OCI-LY3 (cell line): ENCODE measurements at regions not wholly inside any gene's neighbourhood (a gene's known extent, or its start where the extent isn't known, plus 50 kb on each side); places are given as distances from the start of the nearest gene placed in this dataset.

ENCODE experiments used
- H2AFZ ChIP-seq: fragments of 200-600, 300-600 bp; shearing (Covaris generic); 2 replicates; pipeline ENCODE4 v1.6.0; 2014; ENCODE audit warnings: antibody characterized with exemption, low read depth, low read length
- H3K27ac ChIP-seq: fragments of 200-600, 300-600 bp; sonication (generic); 2 replicates; pipeline ENCODE4 v1.5.1; 2014; ENCODE audit warnings: mild to moderate bottlenecking, low read length, moderate library complexity, mixed read lengths
- H3K27me3 ChIP-seq: fragments of 200-600, 300-600 bp; sonication (generic); 2 replicates; pipeline ENCODE4 v1.6.1; 2014; ENCODE audit warnings: low read depth, low read length, mixed read lengths
- H3K36me3 ChIP-seq: fragments of 200-600, 300-600 bp; sonication (generic); replicated peaks from 2 replicates; pipeline ENCODE3; 2014; ENCODE audit warnings: low read depth, low read length, mixed read lengths
- H3K4me1 ChIP-seq: fragments of 300-600, 200-600 bp; sonication (generic); 2 replicates; pipeline ENCODE4 v1.6.1; 2014; ENCODE audit warnings: low read length, mixed read lengths
- H3K4me2 ChIP-seq: fragments of 200-600, 300-600 bp; sonication (generic); 2 replicates; pipeline ENCODE4 v1.6.1; 2014; ENCODE audit warnings: low read length, mixed read lengths
- H3K4me3 ChIP-seq: fragments of 300-600, 200-600 bp; sonication (generic); 2 replicates; pipeline ENCODE4 v1.5.1; 2014; ENCODE audit warnings: antibody characterized with exemption, mild to moderate bottlenecking, low read length, moderate library complexity
- H3K79me2 ChIP-seq: fragments of 300-600, 200-600 bp; shearing (Covaris generic); 2 replicates; pipeline ENCODE4 v1.6.1; 2014; ENCODE audit warnings: mild to moderate bottlenecking, low read length, mixed read lengths
- H3K9ac ChIP-seq: fragments of 300-600, 200-600 bp; shearing (Covaris generic); 2 replicates; pipeline ENCODE4 v1.6.0; 2014; ENCODE audit warnings: mild to moderate bottlenecking, low read length, moderate library complexity
- H3K9me3 ChIP-seq: fragments of 200-600, 300-600 bp; shearing (Covaris generic); 2 replicates; pipeline ENCODE4 v1.6.1; 2014; ENCODE audit warnings: low read length, mixed read lengths; ENCODE audit not compliant: insufficient read depth
- H4K20me1 ChIP-seq: fragments of 200-600, 300-600 bp; sonication (generic); 2 replicates; pipeline ENCODE4 v1.6.1; 2016; ENCODE audit warnings: low read length, mixed read lengths; ENCODE audit not compliant: insufficient read depth
- EZH2phosphoT487 ChIP-seq: fragments of 200-600 bp; shearing (Covaris generic); IDR thresholded peaks from 2 replicates; pipeline ENCODE4 v1.6.1; 2018; ENCODE audit warnings: antibody characterized with exemption, mixed run types, low read depth
- TF ChIP-seq, protein P1 (sequence below): fragments of 200-600, 300-600 bp; sonication (generic); IDR thresholded peaks from 2 replicates; pipeline ENCODE4 v1.5.1; 2014; ENCODE audit warnings: antibody characterized with exemption, low read length, low read depth

DNA sequence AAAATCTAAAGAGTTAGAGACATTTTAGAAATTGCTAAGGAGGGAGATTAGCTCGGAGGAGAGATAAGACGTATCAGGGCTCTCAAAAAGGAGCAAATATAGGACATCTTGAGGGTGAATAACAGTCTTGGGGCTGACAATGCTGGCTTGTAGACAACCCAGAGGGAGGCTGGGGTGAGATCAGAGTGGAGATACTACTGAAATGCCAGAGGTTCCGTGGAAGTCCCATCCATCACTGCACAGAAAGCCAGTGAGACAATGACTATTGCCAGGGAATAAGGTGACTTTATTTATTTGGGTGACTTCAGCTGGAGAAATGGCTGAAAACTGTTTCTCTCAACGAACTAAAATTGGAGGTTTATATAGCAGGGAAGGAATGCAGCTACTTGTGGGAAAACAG is 838.1 kb upstream of the AGA start:
- no peaks in the 10 kb centered on the region for H3K4me1 ChIP-seq
- H4K20me1 ChIP-seq = no peaks in the 10 kb centered on the region
- H3K36me3 ChIP-seq = no peaks in the 10 kb centered on the region
- TF ChIP-seq, protein P1, sequence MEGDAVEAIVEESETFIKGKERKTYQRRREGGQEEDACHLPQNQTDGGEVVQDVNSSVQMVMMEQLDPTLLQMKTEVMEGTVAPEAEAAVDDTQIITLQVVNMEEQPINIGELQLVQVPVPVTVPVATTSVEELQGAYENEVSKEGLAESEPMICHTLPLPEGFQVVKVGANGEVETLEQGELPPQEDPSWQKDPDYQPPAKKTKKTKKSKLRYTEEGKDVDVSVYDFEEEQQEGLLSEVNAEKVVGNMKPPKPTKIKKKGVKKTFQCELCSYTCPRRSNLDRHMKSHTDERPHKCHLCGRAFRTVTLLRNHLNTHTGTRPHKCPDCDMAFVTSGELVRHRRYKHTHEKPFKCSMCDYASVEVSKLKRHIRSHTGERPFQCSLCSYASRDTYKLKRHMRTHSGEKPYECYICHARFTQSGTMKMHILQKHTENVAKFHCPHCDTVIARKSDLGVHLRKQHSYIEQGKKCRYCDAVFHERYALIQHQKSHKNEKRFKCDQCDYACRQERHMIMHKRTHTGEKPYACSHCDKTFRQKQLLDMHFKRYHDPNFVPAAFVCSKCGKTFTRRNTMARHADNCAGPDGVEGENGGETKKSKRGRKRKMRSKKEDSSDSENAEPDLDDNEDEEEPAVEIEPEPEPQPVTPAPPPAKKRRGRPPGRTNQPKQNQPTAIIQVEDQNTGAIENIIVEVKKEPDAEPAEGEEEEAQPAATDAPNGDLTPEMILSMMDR = no peak
- no peak for TF ChIP-seq EZH2phosphoT487
- peak overlapping the region; percentile 44; the same call in 1 of the 2 replicates for H2AFZ ChIP-seq
- no peaks in the 10 kb centered on the region for H3K27me3 ChIP-seq
- H3K79me2 ChIP-seq = no peaks in the 10 kb centered on the region
- no peak overlapping the region for H3K9ac ChIP-seq
- no peak overlapping the region for H3K27ac ChIP-seq
- no peak overlapping the region for H3K4me2 ChIP-seq
- no peaks in the 10 kb centered on the region for H3K9me3 ChIP-seq
- H3K4me3 ChIP-seq = no peak overlapping the region

DNA sequence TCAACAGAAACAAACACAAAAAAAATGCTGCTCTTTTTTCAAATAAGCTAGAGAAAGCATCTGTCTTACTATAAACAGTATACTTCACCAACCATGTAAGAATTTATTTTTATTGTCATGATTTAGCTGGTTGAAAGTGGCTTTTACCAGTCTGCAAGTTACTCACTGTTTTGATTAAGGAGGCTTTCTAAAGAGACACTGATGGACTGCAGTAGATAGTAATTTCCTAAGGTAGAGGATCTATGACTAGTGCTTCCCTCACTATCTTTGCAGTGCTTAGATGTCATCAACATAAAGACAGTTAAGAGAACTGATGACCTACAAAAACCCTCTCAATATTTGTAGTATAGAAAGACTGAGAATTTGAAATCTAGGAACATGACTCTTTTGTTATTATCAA is 846.2 kb upstream of the AGA start:
- no peaks in the 10 kb centered on the region for H3K27me3 ChIP-seq
- H3K9ac ChIP-seq = no peak overlapping the region
- no peaks in the 10 kb centered on the region for H3K4me1 ChIP-seq
- no peaks in the 10 kb centered on the region for H3K79me2 ChIP-seq
- TF ChIP-seq EZH2phosphoT487 = no peak
- TF ChIP-seq, protein P1 = no peak
- no peak overlapping the region for H3K27ac ChIP-seq
- no peak overlapping the region for H3K4me3 ChIP-seq
- H2AFZ ChIP-seq = no peak overlapping the region
- no peaks in the 10 kb centered on the region for H3K9me3 ChIP-seq
- H3K36me3 ChIP-seq = no peaks in the 10 kb centered on the region
- no peaks in the 10 kb centered on the region for H4K20me1 ChIP-seq
- no peak overlapping the region for H3K4me2 ChIP-seq

DNA sequence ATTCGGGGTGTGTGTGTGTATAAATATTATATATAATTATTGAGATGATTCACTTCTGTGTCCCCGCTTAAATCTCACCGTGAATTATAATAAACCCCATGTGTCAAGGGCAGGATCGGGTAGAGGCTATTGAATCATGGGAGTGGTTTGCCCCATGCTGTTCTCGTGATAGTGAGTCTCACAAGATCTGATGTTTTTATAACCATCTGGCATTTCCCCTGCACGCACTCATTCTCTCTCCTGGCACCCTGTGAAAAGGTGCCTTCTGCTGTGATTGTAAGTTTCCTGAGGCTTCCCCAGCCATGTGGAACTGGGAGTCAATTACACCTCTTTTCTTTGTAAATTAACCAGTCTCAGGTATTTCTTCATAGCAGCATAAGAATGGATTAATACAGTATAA is 851.4 kb upstream of the AGA start:
- Histone ChIP-seq H3K27me3 (no peaks in the 10 kb centered on the region), H4K20me1 (no peaks in the 10 kb centered on the region), H3K9me3 (no peaks in the 10 kb centered on the region), H3K36me3 (no peaks in the 10 kb centered on the region), H3K79me2 (no peaks in the 10 kb centered on the region), H3K4me1 (no peaks in the 10 kb centered on the region), H3K27ac (no peak overlapping the region), H3K4me3 (no peak overlapping the region), H2AFZ (no peak overlapping the region), H3K4me2 (no peak overlapping the region), H3K9ac (no peak overlapping the region)
- TF ChIP-seq, protein P1 = no peak

DNA sequence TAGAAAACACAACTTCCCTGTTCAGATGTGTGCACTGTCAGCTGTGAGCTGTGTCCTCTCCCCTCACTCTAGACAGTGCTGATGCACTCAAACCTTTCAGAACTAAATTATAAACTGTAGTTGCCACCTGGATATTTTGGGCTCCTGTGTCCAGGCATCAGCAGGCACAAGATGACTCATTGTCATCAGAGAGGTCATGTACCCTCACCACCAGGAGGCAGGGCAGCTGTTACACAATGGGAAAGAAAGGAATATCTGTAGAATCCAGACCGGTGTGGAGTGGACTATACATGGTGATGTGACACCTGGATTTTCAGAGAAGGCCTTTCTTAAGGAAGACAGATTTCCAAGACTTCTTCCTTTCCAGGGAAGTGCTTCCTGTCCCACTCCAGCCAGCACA is 854.4 kb upstream of the AGA start:
- H3K4me2 ChIP-seq = no peak overlapping the region
- no peak overlapping the region for H3K4me3 ChIP-seq
- no peak overlapping the region for H3K9ac ChIP-seq
- no peaks in the 10 kb centered on the region for H4K20me1 ChIP-seq
- no peaks in the 10 kb centered on the region for H3K36me3 ChIP-seq
- no peaks in the 10 kb centered on the region for H3K9me3 ChIP-seq
- no peaks in the 10 kb centered on the region for H3K27me3 ChIP-seq
- no peaks in the 10 kb centered on the region for H3K79me2 ChIP-seq
- H3K4me1 ChIP-seq = no peaks in the 10 kb centered on the region
- no peak overlapping the region for H3K27ac ChIP-seq
- TF ChIP-seq EZH2phosphoT487 = no peak
- TF ChIP-seq, protein P1 = 0 out of 2 replicates have a peak, but pooled peaks have one; percentile 16
- H2AFZ ChIP-seq = no peak overlapping the region
